Panc1 (cell line): ENCODE measurements at regions not wholly inside any gene's neighbourhood (a gene's known extent, or its start where the extent isn't known, plus 50 kb on each side); places are given as distances from the start of the nearest gene placed in this dataset.

Experiments
- ATAC-seq: fragments of 200-7000 bp; cut with Tn5 transposase; 2 replicates; pipeline ENCODE4 v1.9.1; 2020; ENCODE audit warnings: mild to moderate bottlenecking, moderate library complexity
- BruUV-seq: library from RNA; stranded (reverse); fragments of 400-500 nt; replicated peaks from 2 replicates; lab custom pipeline; 2021; lab: Mats Ljungman, UMichigan
- CTCF ChIA-PET: fragments of 300-600 bp; sonication (Branson Sonifier 250); formaldehyde crosslinking; loops from one replicate; lab custom pipeline; 2022; ENCODE audit warnings: antibody characterized with exemption; lab: Charles Lee
- POLR2A ChIA-PET: fragments of 300-600 bp; sonication (Branson Sonifier 250); formaldehyde crosslinking; loops from one replicate; lab custom pipeline; 2022; ENCODE audit warnings: antibody characterized with exemption; lab: Charles Lee
- DNase-seq: peaks from one replicate; pipeline ENCODE4 v3.0.0-alpha.2; 2010; ENCODE audit warnings: low read depth, low spot score
- H3K27ac ChIP-seq: 2 replicates; pipeline ENCODE4 v1.5.1; 2011; ENCODE audit warnings: mild to moderate bottlenecking, low read length, inconsistent platforms
- H3K27me3 ChIP-seq: fragments of 200-500 bp; sonication (Bioruptor generic); 2 replicates; pipeline ENCODE4 v1.6.0; 2014; ENCODE audit warnings: low read length, inconsistent platforms; ENCODE audit not compliant: control insufficient read depth, insufficient read depth
- H3K36me3 ChIP-seq: fragments of 200-500 bp; sonication (Bioruptor generic); 2 replicates; pipeline ENCODE4 v1.5.1; 2014; ENCODE audit warnings: inconsistent platforms, mild to moderate bottlenecking, low read length, moderate library complexity; ENCODE audit not compliant: control insufficient read depth, insufficient read depth
- H3K4me1 ChIP-seq: 2 replicates; pipeline ENCODE4 v1.5.1; 2011; ENCODE audit warnings: inconsistent platforms, mild to moderate bottlenecking, low read length, moderate library complexity; ENCODE audit not compliant: control insufficient read depth, insufficient read depth
- H3K4me3 ChIP-seq, 2 experiments: 2 replicates each; pipeline ENCODE4 v1.5.1; 2011 to 2012; ENCODE audit warnings: low read depth in 2 of 2, low read length in 2 of 2, mild to moderate bottlenecking in 2 of 2, inconsistent platforms in 1 of 2, moderate library complexity in 1 of 2
- H3K9me3 ChIP-seq: fragments of 200-500 bp; sonication (Bioruptor generic); 2 replicates; pipeline ENCODE4 v1.5.1; 2014; ENCODE audit warnings: low read depth, mild to moderate bottlenecking, inconsistent platforms, low read length, moderate library complexity; ENCODE audit not compliant: control insufficient read depth, insufficient read depth
- CTCF ChIP-seq: fragments of 450-650 bp; IDR thresholded peaks from 2 replicates; pipeline ENCODE4 v1.5.1; 2017; ENCODE audit warnings: mild to moderate bottlenecking
- POLR2AphosphoS5 ChIP-seq: IDR thresholded peaks from 2 replicates; pipeline ENCODE4 v1.6.1; 2012; ENCODE audit warnings: mild to moderate bottlenecking, low read depth, low read length, moderate library complexity
- REST ChIP-seq, 2 experiments: IDR thresholded peaks; 2 replicates each; pipeline ENCODE4 v1.6.1; 2011 to 2012; ENCODE audit warnings: low read depth in 2 of 2, control low read depth in 1 of 2, low read length in 1 of 2, mild to moderate bottlenecking in 1 of 2, moderate library complexity in 1 of 2; ENCODE audit not compliant: insufficient read depth in 1 of 2
- SIN3A ChIP-seq: IDR thresholded peaks from 2 replicates; pipeline ENCODE4 v1.6.1; 2012; ENCODE audit warnings: low read depth, mild to moderate bottlenecking, low read length, moderate library complexity, borderline replicate concordance; ENCODE audit not compliant: insufficient read depth
- TCF7L2 ChIP-seq: IDR thresholded peaks from 2 replicates; pipeline ENCODE4 v1.6.1; 2011; ENCODE audit warnings: mild to moderate bottlenecking, low read depth, low read length, inconsistent platforms
- in situ Hi-C: cut with HindIII; loops from 2 replicates; pipeline ENCODE4 v1.10.0; 2016; ENCODE audit warnings: low sequenced_read_pairs, low pct_unique_long_range_greater_than_20kb
- intact Hi-C: fragments of 100-400 bp; cut with micrococcal nuclease; formaldehyde crosslinking; loops from one replicate; pipeline ENCODE4 v1.10.0; 2022; ENCODE audit not compliant: unreplicated experiment

GRCh38 chr4:187321711-187322110 is 598.1 kb upstream of the FAT1 start:
- Histone ChIP-seq H3K36me3 (no peaks in the 10 kb centered on the region), H3K4me3 (no peak overlapping the region), H3K27me3 (no peaks in the 10 kb centered on the region), H3K27ac (no peak overlapping the region), H3K9me3 (no peaks in the 10 kb centered on the region), H3K4me1 (no peaks in the 10 kb centered on the region)
- POLR2A ChIA-PET, result no interaction called here
- in situ Hi-C loops, result no loop called here
- DNase-seq, result no peak
- no TSS peak for BruUV-seq
- no peak for TF ChIP-seq SIN3A
- no peak for TF ChIP-seq POLR2AphosphoS5
- TF ChIP-seq CTCF, result no peak
- no peak for TF ChIP-seq REST (IDR thresholded peaks at IDR 0.05; ENCODE audit: insufficient read depth in 1 of 2, low read depth in 2 of 2, low read length in 1 of 2)
- no peak for TF ChIP-seq TCF7L2
- CTCF ChIA-PET, result no interaction called here
- intact Hi-C loops, result no loop called here
- ATAC-seq, result no peak

- ATAC-seq, result no peak
- POLR2A ChIA-PET, result no interaction called here
- intact Hi-C loops, result no loop called here
Observed at GRCh38 chr4:187332141-187332540, 608.5 kb upstream of the FAT1 start.

More at GRCh38 chr4:187332141-187332540, 608.5 kb upstream of the FAT1 start:
- Histone ChIP-seq H3K9me3 (no peaks in the 10 kb centered on the region), H3K4me1 (no peaks in the 10 kb centered on the region), H3K27me3 (no peaks in the 10 kb centered on the region), H3K4me3 (no peak overlapping the region), H3K36me3 (no peaks in the 10 kb centered on the region), H3K27ac (no peak overlapping the region)
- CTCF ChIA-PET, result no interaction called here
- TF ChIP-seq REST (IDR thresholded peaks at IDR 0.05; ENCODE audit: insufficient read depth in 1 of 2, low read depth in 2 of 2, low read length in 1 of 2), result no peak
- TF ChIP-seq CTCF, result no peak
- no peak for TF ChIP-seq TCF7L2
- no peak for TF ChIP-seq POLR2AphosphoS5
- TF ChIP-seq SIN3A, result no peak
- in situ Hi-C loops, result no loop called here
- DNase-seq, result no peak
- BruUV-seq, result no TSS peak
